SU-DHL-6 (cell line): ENCODE measurements at regions not wholly inside any gene's neighbourhood (a gene's known extent, or its start where the extent isn't known, plus 50 kb on each side); places are given as distances from the start of the nearest gene placed in this dataset.

Experiments used
- EZH2phosphoT487 ChIP-seq: fragments of 200-600 bp; sonication (generic), shearing (Covaris generic); conservative IDR thresholded peaks from 2 replicates; pipeline ENCODE4 v1.6.1; 2018; ENCODE audit warnings: mild to moderate bottlenecking, antibody characterized with exemption, low read length, moderate library complexity, mixed read lengths
- TF ChIP-seq, protein P1 (sequence below): fragments of 200-600 bp; sonication (generic); IDR thresholded peaks from one replicate; pipeline ENCODE4 v1.5.1; 2017; ENCODE audit warnings: antibody characterized with exemption, mild to moderate bottlenecking, low read length, moderate library complexity; ENCODE audit not compliant: insufficient read depth, poor library complexity, severe bottlenecking

DNA sequence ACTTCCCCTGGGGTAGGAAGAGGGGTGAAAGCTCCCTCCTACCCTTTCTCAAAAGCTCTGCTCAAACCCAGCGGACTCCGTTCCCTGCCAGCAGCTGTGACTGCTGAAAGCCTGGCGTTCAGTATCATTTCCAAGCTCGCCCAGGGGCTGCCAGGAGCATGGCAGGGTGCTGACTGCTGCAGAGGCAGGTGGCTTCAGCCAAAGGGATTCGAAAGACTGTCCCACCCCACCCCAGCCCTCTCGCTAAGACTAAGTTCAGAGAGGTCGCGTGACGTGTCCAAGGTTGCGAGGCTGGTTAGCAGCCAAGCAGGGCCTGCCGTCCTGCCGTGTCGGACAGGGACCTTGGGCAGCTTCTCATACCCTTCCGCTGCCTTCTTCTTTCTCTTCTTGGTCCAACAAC lies 72.3 kb upstream of the RAB12 start:
- TF ChIP-seq, protein P1, sequence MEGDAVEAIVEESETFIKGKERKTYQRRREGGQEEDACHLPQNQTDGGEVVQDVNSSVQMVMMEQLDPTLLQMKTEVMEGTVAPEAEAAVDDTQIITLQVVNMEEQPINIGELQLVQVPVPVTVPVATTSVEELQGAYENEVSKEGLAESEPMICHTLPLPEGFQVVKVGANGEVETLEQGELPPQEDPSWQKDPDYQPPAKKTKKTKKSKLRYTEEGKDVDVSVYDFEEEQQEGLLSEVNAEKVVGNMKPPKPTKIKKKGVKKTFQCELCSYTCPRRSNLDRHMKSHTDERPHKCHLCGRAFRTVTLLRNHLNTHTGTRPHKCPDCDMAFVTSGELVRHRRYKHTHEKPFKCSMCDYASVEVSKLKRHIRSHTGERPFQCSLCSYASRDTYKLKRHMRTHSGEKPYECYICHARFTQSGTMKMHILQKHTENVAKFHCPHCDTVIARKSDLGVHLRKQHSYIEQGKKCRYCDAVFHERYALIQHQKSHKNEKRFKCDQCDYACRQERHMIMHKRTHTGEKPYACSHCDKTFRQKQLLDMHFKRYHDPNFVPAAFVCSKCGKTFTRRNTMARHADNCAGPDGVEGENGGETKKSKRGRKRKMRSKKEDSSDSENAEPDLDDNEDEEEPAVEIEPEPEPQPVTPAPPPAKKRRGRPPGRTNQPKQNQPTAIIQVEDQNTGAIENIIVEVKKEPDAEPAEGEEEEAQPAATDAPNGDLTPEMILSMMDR = no peak
- TF ChIP-seq EZH2phosphoT487 = no peak
